ENCODE measurements at regions not wholly inside any gene's neighbourhood (a gene's known extent, or its start where the extent isn't known, plus 50 kb on each side); places are given as distances from the start of the nearest gene placed in this dataset.
"Not testable (repeated sequence)": the region's sequence is repeated elsewhere in the genome, so short reads cannot be mapped to it uniquely, and the experiment has no call there.

DNA sequence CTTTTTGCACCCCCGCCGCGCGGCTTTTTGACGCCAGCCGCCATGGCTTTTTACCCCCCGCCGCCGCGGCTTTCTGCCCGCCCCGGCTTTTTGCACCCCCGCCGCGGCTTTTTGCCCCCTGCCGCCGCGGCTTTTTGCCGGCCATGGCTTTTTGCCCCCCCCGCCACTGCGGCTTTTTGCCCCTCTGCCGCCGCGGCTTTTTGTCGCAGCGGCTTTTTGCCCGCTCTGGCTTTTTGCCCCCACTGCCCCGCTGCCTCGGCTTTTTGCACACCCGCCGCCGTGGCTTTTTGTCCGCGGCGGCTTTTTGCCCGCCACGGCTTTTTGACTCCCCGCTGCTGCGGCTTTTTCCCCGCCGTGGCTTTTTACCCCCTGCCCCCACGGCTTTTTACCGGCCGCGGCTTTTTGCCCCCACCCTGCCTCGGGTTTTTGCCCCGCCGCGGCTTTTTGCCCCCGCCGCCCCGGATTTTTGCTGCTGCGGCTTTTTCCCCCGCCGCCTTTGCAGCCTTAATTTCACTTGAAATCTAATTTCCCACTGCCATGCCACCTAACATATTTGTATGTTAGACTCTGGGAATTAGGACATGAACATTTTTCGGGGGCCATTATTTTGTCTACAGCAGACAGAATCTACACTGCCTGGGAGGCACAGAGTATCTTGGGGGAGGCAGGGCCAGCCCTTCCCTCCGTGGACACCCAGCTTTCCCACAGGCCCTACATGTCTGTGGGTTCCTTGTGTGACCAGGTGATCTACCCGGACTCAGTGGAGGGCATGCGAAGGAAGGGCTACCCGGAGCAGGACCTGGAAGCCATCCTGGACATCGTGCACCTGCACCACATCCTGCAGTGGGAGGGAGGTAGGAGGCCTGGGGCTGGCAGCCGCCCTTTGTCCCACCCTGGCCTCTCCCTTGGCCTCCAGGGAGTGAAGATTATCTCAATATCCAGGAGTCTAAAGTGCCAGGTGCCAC is 3031.0 kb upstream of the TEKT4 start:
- no peak for DNase-seq

DNA sequence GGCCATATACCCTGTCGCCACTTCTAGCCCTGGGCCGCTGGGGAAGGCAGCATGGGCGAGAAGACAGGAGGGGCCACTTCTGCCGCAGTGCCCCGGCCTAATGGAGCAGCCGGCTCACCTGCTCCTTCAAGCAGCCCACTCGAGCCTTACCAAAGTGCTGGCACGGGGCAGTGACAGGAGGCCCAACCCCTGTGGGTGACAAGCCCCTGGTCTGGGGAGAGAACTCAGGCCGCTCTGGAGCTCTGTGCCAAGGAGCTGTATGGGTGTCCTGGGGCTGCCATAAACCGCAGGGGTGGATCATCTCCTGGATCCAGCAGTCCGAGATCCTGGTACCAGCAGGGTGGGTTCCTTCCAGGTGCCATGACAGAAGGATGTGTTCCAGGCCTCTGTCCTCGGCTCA is 3029.0 kb upstream of the TEKT4 start:
- DNase-seq: not testable (repeated sequence)

DNA sequence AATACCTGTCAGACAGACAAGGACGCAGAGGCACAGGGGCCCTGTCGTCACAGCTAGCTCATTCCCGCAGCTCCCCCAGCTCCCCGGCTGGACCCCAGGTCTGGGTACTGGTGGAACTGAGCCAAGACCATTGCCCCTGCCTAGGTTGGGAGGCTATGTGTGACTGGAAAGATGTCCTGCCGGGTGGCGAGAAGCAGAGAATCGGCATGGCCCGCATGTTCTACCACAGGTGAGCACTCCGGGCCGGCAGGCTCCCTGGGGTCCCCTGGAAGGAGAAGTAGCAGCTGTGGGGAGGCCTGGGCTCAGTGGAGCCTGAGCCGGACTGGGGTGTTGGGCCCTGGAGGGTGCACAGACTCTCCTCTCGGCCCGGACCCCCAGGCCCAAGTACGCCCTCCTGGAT is 3028.3 kb upstream of the TEKT4 start:
- not testable (repeated sequence) for DNase-seq

DNA sequence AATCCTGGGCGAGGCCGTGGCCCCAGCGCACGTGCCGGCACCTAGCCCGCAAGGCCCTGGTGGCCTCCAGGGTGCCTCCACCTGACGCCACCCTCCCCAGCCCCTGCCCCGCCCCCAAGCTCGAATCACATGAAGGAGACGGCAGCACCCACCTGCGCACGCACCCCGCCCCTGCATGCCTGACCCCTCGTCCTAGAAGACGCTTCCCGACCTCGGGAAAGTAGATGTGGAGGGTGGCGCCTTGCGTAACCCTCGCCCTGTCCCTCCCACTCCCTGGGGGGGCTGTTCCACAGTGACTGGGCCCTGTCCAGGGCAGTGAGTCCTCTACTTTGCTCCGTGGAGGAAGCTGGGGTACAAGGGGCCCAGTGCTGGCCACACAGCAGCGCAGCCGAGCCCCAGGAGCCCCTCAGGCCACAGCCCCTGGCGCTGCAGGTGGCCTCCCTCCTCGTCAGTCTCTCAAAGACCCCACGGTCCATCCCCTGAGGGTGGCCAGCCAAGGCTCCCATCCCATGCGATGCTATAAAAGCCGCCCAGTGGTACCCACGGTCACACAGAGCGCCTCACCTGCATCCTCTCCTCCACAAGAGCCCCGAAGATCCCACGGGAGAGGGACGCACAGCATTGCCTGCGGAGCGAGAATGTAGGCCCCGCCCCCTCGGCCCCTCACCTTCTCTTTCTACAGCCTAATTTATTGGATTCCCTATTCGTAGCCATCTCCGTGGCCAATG is 3027.3 kb upstream of the TEKT4 start:
- not testable (repeated sequence) for DNase-seq

DNA sequence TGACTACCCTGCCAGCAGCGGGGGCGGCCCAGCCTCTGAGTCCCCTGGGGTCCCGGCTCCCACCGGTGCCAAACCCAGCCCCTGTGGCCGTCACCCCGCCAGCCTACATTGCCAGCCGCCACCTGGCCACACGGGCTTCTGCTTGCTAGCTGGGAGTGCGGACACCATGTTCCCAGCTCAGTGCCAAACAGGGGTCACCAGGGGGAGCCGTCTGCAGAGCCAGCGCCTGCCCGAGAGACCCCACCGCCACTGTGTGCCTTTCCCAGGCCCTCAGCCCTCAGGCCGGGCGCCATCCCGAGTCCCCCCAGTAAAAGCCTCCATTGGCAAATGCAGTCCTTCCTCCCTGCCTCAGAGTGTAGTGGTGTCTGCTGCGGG is 3026.8 kb upstream of the TEKT4 start:
- DNase-seq: not testable (repeated sequence)

DNA sequence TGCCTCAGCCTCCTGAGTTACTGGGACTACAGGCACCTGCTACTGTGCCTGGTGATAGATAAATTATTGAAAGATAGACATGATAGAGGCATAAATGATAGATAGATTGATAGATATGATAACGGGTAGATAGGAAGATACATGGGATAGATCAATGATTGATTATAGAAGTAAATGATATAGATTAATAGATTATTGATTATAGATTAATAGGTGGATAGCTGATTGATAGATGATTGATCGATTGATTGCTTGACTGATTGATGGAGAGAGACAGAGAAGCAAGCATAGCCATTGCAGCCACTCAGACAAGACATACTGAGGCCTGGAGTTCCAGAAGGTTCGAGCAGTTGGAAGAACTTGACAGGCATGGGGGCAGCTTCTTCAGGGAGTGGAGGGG is 3024.8 kb upstream of the TEKT4 start:
- DNase-seq: not testable (repeated sequence)

DNA sequence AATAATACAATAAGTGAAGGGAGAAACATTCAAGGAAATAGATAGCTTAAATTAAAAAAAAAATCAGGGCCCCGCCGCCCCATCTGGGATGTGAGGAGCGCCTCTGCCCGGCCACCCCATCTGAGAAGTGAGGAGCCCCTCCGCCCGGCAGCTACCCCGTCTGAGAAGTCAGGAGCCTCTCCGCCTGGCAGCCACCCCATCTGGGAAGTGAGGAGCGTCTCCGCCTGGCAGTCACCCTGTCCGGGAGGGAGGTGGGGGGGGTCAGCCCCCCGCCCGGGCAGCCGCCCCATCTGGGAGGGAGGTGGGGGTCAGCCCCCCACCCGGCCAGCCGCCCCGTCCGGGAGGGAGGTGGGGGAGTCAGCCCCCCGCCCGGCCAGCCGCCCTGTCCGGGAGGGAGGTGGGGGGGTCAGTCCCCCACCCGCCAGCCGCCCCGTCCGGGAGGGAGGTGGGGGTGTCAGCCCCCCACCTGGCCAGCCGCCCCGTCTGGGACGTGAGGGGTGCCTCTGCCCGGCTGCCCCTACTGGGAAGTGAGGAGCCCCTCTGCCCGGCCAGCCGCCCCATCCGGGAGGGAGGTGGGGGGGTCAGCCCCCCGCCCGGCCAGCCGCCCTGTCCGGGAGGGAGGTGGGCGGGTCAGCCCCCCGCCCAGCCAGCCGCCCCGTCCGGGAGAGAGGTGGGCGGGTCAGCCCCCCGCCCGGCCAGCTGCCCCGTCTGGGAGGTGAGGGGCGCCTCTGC is 3019.4 kb upstream of the TEKT4 start:
- DNase-seq: not testable (repeated sequence)

DNA sequence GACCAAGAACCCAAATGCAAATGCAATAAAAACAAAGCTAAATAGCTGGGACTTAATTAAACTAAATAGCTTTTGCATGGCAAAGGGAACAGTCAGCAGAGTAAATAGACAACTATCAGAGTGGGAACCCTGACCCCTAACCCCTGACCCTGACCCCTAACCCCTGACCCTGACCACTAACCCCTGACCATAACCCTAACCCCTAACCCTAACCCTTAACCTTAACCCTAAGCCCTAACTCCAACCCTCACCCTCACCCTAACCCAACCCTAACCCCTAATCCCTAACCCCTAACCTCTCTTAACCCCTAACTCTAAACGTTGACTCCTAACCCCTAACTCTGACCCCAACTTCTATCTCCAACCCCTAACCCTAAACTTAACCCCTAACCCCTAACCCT is 3014.3 kb upstream of the TEKT4 start:
- DNase-seq: not testable (repeated sequence)

DNA sequence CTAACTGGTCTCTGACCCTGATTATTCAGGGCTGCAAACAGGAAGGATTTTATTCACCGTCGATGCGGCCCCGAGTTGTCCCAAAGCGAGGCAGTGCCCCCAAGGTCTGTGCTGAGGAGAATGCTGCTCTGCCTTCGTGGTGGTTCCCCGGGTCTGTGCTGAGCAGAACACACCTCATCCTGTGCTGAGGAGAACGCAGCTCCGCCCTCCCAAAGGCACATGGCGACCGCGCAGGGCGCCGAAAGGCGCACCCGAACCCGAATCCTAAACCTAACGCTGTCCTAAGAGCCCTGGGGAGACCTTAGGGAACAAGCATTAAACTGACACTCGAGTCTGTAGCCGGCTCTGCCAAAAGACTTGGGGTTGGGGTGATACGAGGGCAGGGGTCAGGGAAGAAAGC is 3013.5 kb upstream of the TEKT4 start:
- DNase-seq: not testable (repeated sequence)

DNA sequence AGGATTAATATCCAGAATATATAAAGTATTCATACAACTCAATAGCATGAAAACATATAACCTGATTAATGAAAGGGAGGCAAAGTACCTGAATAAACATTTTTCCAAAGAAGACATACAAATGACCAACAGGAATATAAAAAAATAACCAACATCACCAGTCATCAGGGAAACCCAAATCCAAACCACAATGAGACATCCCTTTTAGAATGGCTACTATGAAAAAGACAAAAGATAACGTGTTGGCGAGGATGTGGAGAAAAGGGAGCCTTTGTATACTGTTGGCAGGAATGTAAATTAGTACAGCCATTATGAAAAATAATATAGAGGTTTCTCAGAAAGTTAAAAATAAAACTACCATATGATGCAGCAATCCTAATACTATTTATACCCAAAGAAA is 2999.5 kb upstream of the TEKT4 start:
- not testable (repeated sequence) for DNase-seq

DNA sequence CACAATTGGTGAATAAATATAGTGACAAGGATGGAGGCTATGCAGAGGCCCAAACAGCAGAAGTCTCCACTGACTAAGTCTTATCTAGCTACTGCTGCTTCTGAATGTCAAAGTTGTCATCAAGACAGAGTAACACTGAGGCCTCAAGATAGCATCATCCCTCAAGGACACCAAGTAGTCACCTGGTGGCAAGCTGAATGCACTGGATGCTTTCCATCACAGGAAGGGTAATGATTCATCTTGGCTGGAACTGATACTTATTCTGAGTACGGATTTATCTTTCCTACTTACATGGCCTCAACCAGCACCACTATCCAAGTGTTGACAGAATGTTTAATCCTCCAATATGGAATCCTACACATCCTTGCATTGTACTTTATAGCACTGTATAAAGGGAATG is 2997.8 kb upstream of the TEKT4 start:
- DNase-seq: not testable (repeated sequence)

DNA sequence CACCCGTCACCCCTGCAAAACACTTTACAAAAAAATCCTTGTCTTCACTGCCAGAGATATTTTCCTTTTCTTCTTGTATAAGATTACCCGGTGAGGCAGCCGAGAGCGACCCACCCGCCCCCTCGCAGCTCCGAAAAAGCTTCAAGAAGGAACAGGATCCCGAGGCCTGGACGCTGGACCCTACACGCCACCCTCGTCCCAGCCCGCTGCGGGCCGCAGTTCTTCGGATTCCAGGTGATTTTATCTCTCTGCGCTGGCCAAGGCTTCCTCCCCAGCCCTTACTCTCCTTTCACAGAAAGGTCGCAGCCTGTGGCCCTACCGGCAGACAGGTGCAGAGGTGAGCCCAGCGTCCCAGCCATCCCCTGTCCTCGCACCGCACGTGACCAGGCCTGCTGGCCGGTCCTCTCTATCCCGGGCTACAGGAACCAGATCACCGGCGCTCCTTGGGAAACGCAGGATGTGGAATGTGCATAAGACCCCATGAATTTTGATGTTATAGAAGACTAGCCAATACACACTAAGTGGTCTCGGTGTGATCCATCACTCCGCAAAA is 2993.5 kb upstream of the TEKT4 start:
- not testable (repeated sequence) for DNase-seq

DNA sequence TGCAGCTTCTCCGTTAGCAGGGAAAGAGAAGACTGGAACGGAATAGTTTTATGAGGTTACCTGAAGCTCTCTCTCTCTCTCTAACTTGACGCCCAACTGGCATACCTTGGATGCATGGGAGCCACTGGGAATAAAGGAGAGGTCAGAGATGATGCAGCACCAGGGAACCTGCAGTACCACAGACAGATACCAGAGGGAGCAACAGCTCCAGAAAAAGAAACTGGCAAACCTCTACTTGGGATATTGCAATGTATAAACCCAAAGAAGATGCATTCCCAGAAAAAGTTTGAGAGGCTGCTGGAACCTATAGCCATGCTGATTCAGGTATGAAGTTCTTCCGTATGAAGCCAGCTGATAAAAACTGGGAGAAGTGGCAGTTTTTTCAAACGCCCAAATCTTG is 2976.1 kb upstream of the TEKT4 start:
- not testable (repeated sequence) for DNase-seq

DNA sequence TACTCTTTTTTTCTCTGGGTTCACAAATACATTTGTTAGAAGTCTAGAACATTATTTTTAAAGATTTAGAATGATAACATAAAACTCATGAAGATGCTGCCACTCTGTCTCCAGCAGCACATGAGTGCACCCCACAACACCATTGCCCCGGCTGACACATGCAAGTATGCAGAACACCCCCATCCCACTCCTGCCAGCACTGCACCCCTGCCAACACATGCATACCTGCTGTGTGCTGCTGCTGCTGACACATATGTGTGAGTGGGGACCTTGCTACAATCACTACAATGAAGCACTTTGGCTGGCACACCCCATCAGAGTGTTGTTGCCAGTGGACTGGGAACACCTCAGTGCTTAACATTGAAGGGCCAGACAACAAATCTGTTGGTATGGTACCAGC is 2953.6 kb upstream of the TEKT4 start:
- not testable (repeated sequence) for DNase-seq

Data from CD4-positive, alpha-beta T cell treated with Interleukin-10 for 1 hour (primary cell).